GM18868 (cell line): ENCODE measurements at regions not wholly inside any gene's neighbourhood (a gene's known extent, or its start where the extent isn't known, plus 50 kb on each side); places are given as distances from the start of the nearest gene placed in this dataset.
"Not testable (repeated sequence)": the region's sequence is repeated elsewhere in the genome, so short reads cannot be mapped to it uniquely, and the experiment has no call there.

Source experiments
- ATAC-seq: cut with Tn5 transposase; IDR thresholded peaks from one replicate; pipeline ENCODE4 v1.9.1; 2021; ENCODE audit warnings: mild to moderate bottlenecking, moderate library complexity; ENCODE audit not compliant: unreplicated experiment

- no peak for ATAC-seq
Observed at GRCh38 chr3:86887876-86888275, 103.1 kb downstream of the VGLL3 start.

- ATAC-seq = no peak
Observed at GRCh38 chr3:86880066-86880465, 110.9 kb downstream of the VGLL3 start.

DNA sequence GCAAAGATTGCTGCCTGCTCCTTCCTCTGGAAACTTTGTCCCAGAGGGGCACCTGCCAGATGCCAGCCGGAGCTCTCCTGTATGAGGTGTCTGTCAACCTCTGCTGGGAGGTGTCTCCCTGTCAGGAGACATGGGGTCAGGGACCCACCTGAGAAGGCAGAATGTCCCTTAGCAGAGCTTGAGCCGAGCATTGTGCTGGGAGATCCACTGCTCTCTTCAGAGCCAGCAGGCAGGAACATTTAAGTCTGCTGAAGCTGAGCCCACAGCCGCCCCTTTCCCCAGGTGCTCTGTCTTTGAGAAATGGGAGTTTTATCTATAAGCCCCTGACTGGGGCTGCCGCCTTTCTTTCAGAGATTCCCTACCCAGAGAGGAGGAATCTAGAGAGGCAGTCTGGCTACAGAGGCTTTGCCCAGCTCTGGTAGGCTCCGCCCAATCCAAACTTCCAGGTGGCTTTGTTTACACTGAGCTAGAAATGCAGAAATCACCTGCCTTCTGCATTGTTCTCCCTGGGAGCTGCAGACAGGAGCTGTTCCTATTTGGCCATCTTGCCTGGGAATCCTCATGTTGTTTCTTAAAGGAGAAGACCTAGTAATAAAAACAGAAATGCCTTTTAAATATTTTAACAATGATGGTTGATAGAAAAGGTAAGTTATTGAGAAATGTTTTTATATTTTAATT lies 114.3 kb downstream of the VGLL3 start:
- ATAC-seq = not testable (repeated sequence)

DNA sequence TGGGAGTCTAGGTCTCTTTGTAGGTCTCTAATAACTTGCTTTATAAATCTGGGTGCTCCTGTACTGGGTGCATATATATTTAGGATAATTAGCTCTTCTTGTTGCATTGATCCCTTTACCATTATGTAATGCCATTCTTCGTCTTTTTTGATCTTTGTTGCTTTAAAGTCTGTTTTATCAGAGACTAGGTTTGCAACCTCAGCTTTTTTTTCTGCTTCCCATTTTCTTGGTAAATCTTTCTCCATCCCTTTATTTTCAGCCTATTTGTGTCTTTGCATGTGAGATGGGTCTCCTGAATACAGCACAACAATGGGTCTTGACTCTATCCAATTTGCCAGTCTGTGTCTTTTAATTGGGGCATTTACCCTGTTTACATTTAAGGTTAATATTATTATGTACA lies 116.2 kb downstream of the VGLL3 start:
- not testable (repeated sequence) for ATAC-seq

- no peak for ATAC-seq
Observed at GRCh38 chr3:86869566-86869965, 121.4 kb downstream of the VGLL3 start.

DNA sequence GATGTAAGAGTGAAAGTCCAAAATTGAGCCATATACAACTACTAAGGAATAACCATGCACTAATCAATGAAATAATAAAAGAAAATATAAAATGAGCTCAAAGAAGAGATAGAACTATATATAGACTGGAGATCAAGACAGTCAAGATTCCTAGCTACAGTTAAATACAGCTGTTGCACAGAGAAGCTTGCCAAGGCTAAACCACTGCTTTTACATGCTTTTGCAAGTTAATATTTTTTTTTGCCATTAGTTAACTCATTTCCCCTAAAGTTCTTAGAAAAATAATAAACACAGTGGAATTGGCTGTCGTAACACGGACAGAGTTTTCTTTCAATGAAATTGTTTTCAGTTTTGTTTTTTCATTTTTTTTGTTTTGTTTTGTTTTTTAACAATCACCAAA lies 123.0 kb downstream of the VGLL3 start:
- no peak for ATAC-seq

DNA sequence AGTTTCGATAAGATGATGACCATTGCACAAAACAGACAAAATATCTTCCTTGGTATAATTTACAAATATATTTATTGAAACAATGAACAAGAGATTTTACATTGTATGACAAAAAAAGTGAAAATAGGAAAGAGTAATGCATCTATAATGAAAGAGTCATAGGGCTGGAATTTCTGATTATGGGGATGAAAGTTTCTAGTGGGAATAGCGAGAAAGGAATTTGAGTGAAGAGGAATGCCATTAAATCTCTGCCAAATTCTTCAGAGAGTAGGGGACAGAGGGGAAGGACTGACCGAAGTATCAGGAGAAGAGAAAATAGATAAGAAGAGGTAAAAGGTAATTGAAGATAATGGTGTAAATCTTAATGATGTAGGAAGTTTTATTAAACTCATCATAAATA lies 125.4 kb downstream of the VGLL3 start:
- no peak for ATAC-seq

- no peak for ATAC-seq
Observed at GRCh38 chr3:86856711-86857110, 134.2 kb downstream of the VGLL3 start.

DNA sequence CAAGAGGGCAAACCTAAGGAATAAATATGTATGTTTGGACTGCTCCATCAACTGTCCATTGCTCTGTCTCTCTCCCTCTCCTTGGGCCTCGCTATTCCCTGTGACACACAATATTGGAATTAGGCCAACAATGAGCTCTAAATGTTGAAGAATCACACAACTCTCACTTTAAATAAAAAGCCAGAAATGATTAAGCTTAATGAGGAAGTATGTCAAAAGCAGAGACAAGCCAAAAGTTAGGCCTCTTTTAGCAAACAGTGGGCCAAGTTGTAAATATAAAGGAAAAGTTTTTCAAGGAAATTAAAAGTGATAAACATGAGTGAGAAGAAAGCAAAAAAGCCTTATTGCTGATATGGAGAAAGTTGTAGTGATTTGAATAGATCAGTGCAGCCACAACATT lies 141.0 kb downstream of the VGLL3 start:
- ATAC-seq = no peak

DNA sequence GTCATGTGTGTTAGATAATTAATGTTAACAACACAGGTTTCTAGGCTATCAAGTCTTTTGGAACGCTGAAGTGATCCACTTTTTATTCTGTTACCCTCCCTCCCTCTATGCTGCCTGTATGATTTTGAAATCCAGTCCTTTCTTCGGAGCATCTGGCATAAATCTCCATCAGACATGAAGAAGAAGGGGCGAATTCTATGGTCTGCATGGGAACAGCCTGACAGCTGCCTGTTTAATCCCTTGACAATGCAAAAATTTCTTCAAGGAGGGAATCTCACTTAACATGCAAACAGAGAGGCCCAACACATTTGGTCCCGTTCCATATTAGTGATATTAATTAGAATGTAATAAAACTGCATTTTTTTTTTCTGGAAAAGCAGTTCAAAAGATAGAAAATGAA lies 145.2 kb downstream of the VGLL3 start:
- no peak for ATAC-seq

DNA sequence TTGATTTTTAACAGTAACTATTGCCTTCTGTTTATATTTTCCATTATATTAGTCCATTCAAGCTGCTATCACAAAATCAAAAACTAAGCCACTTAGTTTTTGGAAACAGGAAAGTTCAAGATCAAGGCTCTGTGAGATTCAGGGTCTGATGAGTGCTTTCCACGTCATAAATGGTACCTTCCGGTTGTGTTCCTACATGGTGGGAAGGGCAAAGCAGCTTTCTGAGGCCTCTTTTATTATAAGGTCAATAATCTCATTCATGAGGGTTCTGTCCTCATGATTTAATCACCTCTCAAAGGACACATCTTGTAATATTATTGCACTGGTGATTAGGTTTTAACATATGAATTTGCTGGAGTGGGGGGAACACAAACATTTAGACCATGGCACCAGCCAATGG lies 152.0 kb downstream of the VGLL3 start:
- ATAC-seq = no peak

DNA sequence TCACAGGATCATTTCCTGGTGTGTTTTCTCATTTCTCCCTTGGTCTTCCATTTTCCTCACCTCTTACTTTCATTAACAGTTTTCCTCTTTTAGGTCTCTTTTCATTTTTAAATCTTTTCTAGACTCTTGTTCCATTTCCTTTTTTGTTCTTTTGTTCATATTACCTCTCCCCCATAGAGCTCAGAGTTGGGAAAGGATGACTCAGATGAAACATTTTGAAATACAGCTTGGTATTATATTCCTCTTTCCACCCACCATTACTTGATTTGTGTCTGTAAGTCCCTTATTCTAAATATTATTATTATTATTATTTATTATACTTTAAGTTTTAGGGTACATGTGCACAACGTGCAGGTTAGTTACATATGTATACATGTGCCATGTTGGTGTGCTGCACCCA lies 153.1 kb downstream of the VGLL3 start:
- no peak for ATAC-seq

GRCh38 chr3:86830566-86830965 lies 160.4 kb downstream of the VGLL3 start:
- ATAC-seq = no peak

DNA sequence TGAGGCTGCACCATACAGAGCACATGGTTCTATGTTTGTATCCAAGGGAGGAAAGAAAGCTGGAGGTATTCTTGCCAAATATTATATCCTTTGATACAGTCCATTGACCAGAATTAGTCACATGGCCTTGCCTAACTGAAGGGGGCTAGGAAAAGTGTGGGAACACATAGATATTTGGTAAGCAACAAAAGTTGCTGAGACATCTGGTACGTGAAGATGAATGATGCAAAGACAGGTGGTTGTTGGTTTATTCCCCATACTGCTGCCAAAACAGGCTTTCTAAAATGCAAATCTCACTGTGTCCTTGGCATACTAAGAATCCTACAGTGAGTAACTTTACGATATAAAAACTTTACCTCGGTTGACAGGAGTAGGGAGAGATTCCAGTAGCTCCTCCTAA lies 162.2 kb downstream of the VGLL3 start:
- ATAC-seq = no peak

DNA sequence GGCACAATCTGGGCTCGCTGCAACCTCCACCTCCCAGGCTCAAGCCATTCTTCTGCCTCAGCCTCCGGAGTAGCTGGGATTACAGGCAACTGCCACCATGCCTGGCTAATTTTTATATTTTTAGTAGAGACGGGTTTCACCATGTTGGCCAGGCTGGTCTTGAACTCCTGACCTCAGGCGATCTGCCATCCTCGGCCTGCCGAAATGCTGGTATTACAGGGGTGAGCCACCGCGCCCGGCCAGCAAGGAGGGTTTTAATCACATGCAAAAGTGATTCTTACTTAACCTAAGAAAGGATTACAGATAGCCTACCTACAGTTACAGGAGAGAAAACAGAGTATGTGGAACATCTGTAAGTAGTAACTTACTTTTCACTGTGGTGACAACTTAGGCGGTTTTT lies 163.4 kb downstream of the VGLL3 start:
- ATAC-seq = not testable (repeated sequence)

- no peak for ATAC-seq
Observed at GRCh38 chr3:86826292-86826691, 164.7 kb downstream of the VGLL3 start.

- no peak for ATAC-seq
Observed at GRCh38 chr3:86815880-86816279, 175.1 kb downstream of the VGLL3 start.

DNA sequence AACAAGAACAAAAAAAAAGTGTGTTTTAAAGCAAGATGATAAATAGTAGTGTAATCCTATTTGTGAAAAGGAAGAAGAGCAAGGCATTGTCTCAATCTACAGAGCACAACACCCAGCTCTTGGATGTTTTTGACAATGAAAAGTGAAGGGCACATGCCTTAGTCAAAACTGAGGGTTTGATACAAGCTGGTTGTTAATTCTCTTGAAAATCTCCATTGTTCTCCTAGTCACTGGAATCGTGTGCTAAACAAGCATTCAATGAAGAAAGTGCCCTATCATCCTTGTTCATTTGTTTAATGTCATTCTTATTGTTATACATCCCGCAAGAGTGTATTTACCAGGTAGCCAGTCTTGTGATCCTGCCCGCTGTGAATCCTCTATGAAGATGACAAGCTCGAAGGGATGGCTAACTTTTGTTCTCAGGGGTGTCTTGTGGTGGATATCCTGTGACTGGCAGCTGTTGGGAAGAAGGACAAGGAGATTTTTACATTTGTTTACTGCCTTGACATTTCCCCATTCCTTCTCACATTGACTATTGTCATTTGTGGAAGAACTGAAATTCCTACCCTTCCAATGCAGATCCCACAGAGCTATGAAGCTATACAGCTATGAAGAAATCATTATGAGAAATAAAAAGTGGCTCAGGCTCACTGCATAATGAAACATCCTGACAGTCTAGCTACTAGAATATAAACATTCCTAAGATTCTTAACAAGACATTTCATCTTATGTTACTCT lies 175.9 kb downstream of the VGLL3 start:
- no peak for ATAC-seq

DNA sequence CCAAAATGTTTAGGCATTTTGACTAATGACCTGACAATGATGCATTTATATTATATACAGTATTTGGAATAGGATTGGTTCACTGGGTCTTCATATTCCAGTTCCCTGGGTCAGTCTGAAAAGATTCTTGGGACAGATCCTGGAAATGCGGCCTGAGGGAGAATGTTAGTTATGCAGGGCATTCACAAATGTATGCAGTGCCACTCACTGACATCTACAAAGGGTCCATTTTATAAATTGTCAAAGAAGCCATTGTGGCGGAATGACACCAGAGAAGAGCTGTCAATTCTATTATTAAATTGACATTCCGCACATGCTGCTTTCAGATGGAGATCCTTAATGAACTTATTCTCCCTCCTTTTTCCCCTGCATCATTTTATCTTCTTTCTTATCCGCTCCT lies 176.6 kb downstream of the VGLL3 start:
- ATAC-seq = no peak

GRCh38 chr3:86801921-86802320 lies 189.0 kb downstream of the VGLL3 start:
- ATAC-seq = no peak

- ATAC-seq = no peak
Observed at GRCh38 chr3:86801066-86801465, 189.9 kb downstream of the VGLL3 start.

DNA sequence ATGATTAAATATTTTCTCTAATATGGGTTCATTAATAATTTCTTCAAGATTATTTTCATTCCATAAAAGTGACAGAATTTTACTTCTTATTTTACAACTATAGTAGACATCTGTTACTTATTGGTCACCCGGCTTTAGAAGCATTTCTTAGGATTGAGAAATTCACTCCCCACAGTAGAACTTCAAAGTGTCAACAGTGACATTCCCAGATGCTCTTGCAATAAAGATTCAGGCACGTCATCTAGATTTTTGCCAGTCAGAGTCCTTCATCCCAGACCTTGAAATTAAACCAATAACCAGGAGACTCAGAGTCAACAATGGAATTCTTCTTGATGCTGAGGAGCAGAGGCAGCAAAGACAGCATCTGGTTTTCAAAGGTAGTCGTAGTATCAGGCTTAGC lies 190.8 kb downstream of the VGLL3 start:
- no peak for ATAC-seq

DNA sequence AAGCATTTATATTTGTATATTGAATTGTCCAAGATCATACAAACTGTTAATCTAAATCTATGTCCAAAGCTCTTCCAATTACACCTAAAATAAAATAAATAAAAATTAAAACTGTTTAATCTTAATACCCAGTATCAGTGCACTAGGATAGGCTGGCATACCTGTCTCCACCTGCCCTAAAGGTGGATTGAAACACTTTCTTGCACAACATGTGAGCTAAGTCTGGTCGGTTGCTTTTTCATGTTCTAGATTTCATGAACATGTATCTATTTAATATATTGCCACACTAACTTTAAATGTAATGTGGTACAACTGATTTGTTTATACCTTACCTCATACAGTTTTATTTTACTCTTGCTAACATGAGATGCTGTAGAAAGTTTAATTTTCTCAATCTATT lies 193.0 kb downstream of the VGLL3 start:
- ATAC-seq = no peak
